ENCODE measurements at regions not wholly inside any gene's neighbourhood (a gene's known extent, or its start where the extent isn't known, plus 50 kb on each side); places are given as distances from the start of the nearest gene placed in this dataset.

DNA sequence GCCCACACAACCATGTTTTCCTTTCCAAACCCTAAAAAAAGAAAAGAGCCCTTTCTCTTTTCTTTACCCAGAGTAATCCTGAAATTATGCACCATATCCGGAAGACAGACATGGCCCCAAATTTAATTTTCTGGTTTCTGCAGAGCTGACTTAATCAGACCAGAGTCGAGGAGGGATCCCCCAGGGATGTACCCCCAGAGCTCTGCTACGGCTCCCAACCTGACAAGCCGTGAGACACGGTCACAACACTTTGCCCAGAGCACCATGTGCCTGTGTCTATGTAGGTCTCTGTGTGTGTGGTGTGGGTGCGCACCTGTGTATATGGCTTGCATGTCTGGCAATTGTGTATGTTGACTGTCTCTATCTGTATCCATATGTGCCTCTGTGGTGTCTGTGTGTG lies 77.6 kb upstream of the CLMN start:
- no peaks in the 10 kb centered on the region for H3K9me2 ChIP-seq (replicated peaks; ENCODE audit: insufficient read depth, low read length)
- no peak overlapping the region for H3K4me2 ChIP-seq (ENCODE audit: low read depth, low read length, poor library complexity, severe bottlenecking)
- no peak overlapping the region for H3K4me3 ChIP-seq (ENCODE audit: insufficient read depth, low read length, poor library complexity, severe bottlenecking)
- H3K79me2 ChIP-seq (ENCODE audit: insufficient read depth, low read length): no peaks in the 10 kb centered on the region
- H2AFZ ChIP-seq (ENCODE audit: low read depth, low read length, severe bottlenecking): no peak overlapping the region
- TF ChIP-seq, protein P1, sequence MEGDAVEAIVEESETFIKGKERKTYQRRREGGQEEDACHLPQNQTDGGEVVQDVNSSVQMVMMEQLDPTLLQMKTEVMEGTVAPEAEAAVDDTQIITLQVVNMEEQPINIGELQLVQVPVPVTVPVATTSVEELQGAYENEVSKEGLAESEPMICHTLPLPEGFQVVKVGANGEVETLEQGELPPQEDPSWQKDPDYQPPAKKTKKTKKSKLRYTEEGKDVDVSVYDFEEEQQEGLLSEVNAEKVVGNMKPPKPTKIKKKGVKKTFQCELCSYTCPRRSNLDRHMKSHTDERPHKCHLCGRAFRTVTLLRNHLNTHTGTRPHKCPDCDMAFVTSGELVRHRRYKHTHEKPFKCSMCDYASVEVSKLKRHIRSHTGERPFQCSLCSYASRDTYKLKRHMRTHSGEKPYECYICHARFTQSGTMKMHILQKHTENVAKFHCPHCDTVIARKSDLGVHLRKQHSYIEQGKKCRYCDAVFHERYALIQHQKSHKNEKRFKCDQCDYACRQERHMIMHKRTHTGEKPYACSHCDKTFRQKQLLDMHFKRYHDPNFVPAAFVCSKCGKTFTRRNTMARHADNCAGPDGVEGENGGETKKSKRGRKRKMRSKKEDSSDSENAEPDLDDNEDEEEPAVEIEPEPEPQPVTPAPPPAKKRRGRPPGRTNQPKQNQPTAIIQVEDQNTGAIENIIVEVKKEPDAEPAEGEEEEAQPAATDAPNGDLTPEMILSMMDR (IDR thresholded peaks at IDR 0.05; ENCODE audit: insufficient read depth, low read length, poor library complexity, severe bottlenecking): no peak
- no peak for TF ChIP-seq EZH2phosphoT487 (conservative IDR thresholded peaks at IDR 0.05; ENCODE audit: low read length)
- no peaks in the 10 kb centered on the region for H4K20me1 ChIP-seq (ENCODE audit: low read depth, low read length)
- H3K9me3 ChIP-seq (ENCODE audit: insufficient read depth, low read length): no peaks in the 10 kb centered on the region
- H3K27ac ChIP-seq (ENCODE audit: low read depth, low read length): no peak overlapping the region
- H3K36me3 ChIP-seq (ENCODE audit: low read length): no peaks in the 10 kb centered on the region
- no peaks in the 10 kb centered on the region for H3K27me3 ChIP-seq (ENCODE audit: low read length)
- no peak overlapping the region for H3K9ac ChIP-seq (ENCODE audit: low read length)
- no peaks in the 10 kb centered on the region for H3F3A ChIP-seq (ENCODE audit: insufficient read depth)

DNA sequence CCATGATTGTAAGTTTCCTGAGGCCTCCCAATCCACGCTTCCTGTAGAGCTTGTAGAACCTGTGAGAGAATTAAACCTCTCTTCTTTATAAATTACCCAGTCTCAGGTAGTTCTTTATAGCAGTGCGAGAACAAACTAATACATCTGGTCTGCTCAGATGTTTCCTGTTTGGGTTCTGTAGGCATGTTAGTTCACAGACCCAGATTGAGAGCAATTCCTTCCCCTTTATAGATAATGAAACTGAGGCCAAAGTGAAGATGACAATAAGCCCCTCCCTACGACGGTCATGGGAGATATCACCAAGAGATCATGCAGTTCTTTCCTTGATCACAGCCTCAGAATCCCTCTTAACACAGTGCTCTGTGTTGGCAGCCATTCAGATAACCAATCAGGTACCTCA lies 76.5 kb upstream of the CLMN start:
- H3K79me2 ChIP-seq (ENCODE audit: insufficient read depth, low read length): no peaks in the 10 kb centered on the region
- no peaks in the 10 kb centered on the region for H3K36me3 ChIP-seq (ENCODE audit: low read length)
- no peak overlapping the region for H2AFZ ChIP-seq (ENCODE audit: low read depth, low read length, severe bottlenecking)
- no peaks in the 10 kb centered on the region for H3K9me2 ChIP-seq (replicated peaks; ENCODE audit: insufficient read depth, low read length)
- no peak overlapping the region for H3K4me2 ChIP-seq (ENCODE audit: low read depth, low read length, poor library complexity, severe bottlenecking)
- H3K4me3 ChIP-seq (ENCODE audit: insufficient read depth, low read length, poor library complexity, severe bottlenecking): no peak overlapping the region
- no peaks in the 10 kb centered on the region for H3F3A ChIP-seq (ENCODE audit: insufficient read depth)
- H3K9me3 ChIP-seq (ENCODE audit: insufficient read depth, low read length): no peaks in the 10 kb centered on the region
- TF ChIP-seq, protein P1 (IDR thresholded peaks at IDR 0.05; ENCODE audit: insufficient read depth, low read length, poor library complexity, severe bottlenecking): no peak
- TF ChIP-seq EZH2phosphoT487 (conservative IDR thresholded peaks at IDR 0.05; ENCODE audit: low read length): no peak
- H3K27me3 ChIP-seq (ENCODE audit: low read length): no peaks in the 10 kb centered on the region
- no peaks in the 10 kb centered on the region for H4K20me1 ChIP-seq (ENCODE audit: low read depth, low read length)
- H3K27ac ChIP-seq (ENCODE audit: low read depth, low read length): no peak overlapping the region
- no peak overlapping the region for H3K9ac ChIP-seq (ENCODE audit: low read length)

DNA sequence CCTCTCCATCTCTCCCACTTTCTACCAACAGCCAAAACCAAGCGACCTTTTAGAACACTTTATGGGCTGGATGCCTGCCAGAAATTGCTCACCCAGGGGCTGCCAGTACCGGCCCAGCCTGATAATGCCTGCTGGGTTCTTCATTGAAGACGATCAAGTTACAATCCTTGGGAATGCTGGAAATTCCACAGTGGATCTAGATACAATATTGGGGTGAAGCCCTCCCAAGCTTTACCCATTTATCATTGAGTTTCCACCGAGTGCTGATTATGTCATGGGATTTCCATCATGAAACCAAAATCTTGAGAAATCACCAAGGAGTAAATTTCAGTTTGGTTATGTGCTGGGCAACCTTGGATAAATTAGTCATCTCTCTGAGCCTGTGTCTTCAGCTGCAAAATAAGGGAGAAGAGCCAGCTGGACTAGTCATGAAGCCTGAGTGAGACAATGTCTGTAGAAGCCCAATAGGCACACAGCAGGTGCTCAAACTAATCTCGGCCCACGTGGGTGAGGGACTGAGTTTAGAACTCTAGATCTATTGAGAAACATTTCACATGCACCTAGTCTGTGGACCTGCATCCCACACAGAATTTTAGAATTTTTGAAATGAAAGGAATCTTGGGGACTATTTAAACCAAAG lies 75.5 kb upstream of the CLMN start:
- Histone ChIP-seq H3K27me3 (ENCODE audit: low read length) (no peaks in the 10 kb centered on the region), H3K36me3 (ENCODE audit: low read length) (no peaks in the 10 kb centered on the region), H3K9me3 (ENCODE audit: insufficient read depth, low read length) (no peaks in the 10 kb centered on the region), H3K27ac (ENCODE audit: low read depth, low read length) (no peak overlapping the region), H3K79me2 (ENCODE audit: insufficient read depth, low read length) (no peaks in the 10 kb centered on the region), H3K9me2 (replicated peaks; ENCODE audit: insufficient read depth, low read length) (no peaks in the 10 kb centered on the region), H3K9ac (ENCODE audit: low read length) (no peak overlapping the region), H4K20me1 (ENCODE audit: low read depth, low read length) (no peaks in the 10 kb centered on the region), H2AFZ (ENCODE audit: low read depth, low read length, severe bottlenecking) (no peak overlapping the region), H3K4me2 (ENCODE audit: low read depth, low read length, poor library complexity, severe bottlenecking) (no peak overlapping the region), H3K4me3 (ENCODE audit: insufficient read depth, low read length, poor library complexity, severe bottlenecking) (no peak overlapping the region), H3F3A (ENCODE audit: insufficient read depth) (no peaks in the 10 kb centered on the region)
- TF ChIP-seq EZH2phosphoT487 (conservative IDR thresholded peaks at IDR 0.05; ENCODE audit: low read length): no peak
- TF ChIP-seq, protein P1 (IDR thresholded peaks at IDR 0.05; ENCODE audit: insufficient read depth, low read length, poor library complexity, severe bottlenecking): no peak
